K562 (cell line): ENCODE measurements at regions not wholly inside any gene's neighbourhood (a gene's known extent, or its start where the extent isn't known, plus 50 kb on each side); places are given as distances from the start of the nearest gene placed in this dataset.

Experiments
- ATAC-seq: fragments of 200-7000 bp; cut with Tn5 transposase; 3 replicates; pipeline ENCODE4 v1.9.1; 2020; ENCODE audit warnings: moderate library complexity
- BruUV-seq: library from RNA; stranded (reverse); fragments of 400-500 nt; replicated peaks from 2 replicates; lab custom pipeline; 2021; lab: Mats Ljungman, UMichigan
- CTCF ChIA-PET: fragments of 300-600 bp; formaldehyde crosslinking; extraction: SDS; loops from one replicate; lab custom pipeline; 2021; ENCODE audit warnings: low intra/inter-chr PET ratio; lab: Yijun Ruan, JAX
- POLR2A ChIA-PET: fragments of 300-600, 350-650 bp; sonication (Branson Sonifier 250); formaldehyde crosslinking; extraction: SDS; loops from one replicate; lab custom pipeline; 2021; ENCODE audit warnings: antibody characterized with exemption, inconsistent platforms; lab: Yijun Ruan, JAX
- DNase-seq, 4 experiments: peaks; one replicate each; pipeline versions ENCODE4 v3.0.0 to v3.0.0-alpha.2; 2011 to 2018; ENCODE audit warnings: low spot score in 3 of 4, mixed read lengths in 3 of 4; ENCODE audit errors: extremely low read depth in 1 of 4
- FAIRE-seq: peaks from 2 replicates; lab custom pipeline; 2011; peaks lifted over from hg19 to GRCh38; lab: Jason Lieb, UNC
- H2AFZ ChIP-seq: 2 replicates; pipeline ENCODE4 v1.6.0; 2011; ENCODE audit warnings: low read depth, low read length, control low read depth, inconsistent platforms
- H3K27ac ChIP-seq: fragments of 200-600 bp; 3 replicates; pipeline ENCODE4 v1.8.0; 2011; ENCODE audit warnings: low read depth, mild to moderate bottlenecking, control low read depth, inconsistent platforms, low read length, moderate library complexity, mixed read lengths; ENCODE audit errors: extremely low read depth
- H3K27me3 ChIP-seq, 2 experiments: fragments of 300-600 bp in 1 of 2; 2 replicates in 1 of 2; 3 replicates in 1 of 2; pipeline versions ENCODE4 v1.6.0 to v1.8.0; 2011; ENCODE audit warnings: inconsistent platforms in 2 of 2, low read length in 2 of 2, mild to moderate bottlenecking in 1 of 2, mixed read lengths in 1 of 2, moderate library complexity in 1 of 2; ENCODE audit not compliant: control insufficient read depth in 2 of 2, insufficient read depth in 2 of 2
- H3K36me3 ChIP-seq: fragments of 300-600 bp; 3 replicates; pipeline ENCODE4 v1.8.0; 2011; ENCODE audit warnings: mild to moderate bottlenecking, low read length, inconsistent platforms; ENCODE audit not compliant: control insufficient read depth, insufficient read depth
- H3K4me1 ChIP-seq, 2 experiments: fragments of 200-600 bp in 1 of 2; replicated peaks in 1 of 2; 2 replicates in 1 of 2; 3 replicates in 1 of 2; pipeline versions ENCODE4 v1.5.1 to v1.8.0; 2011; ENCODE audit warnings: inconsistent platforms in 2 of 2, low read length in 2 of 2, mild to moderate bottlenecking in 1 of 2, mixed read lengths in 1 of 2, moderate library complexity in 1 of 2; ENCODE audit not compliant: control insufficient read depth in 2 of 2, insufficient read depth in 2 of 2
- H3K4me2 ChIP-seq: 2 replicates; pipeline ENCODE4 v1.6.1; 2011; ENCODE audit warnings: low read length, control low read depth, inconsistent platforms, mixed read lengths; ENCODE audit not compliant: insufficient read depth
- H3K4me3 ChIP-seq: fragments of 200-600 bp; sonication (generic), shearing (Covaris generic); 2 replicates; pipeline ENCODE4 v1.5.1; 2016; ENCODE audit warnings: control low read depth, inconsistent platforms
- H3K79me2 ChIP-seq: fragments of 200-600 bp; 3 replicates; pipeline ENCODE4 v1.8.0; 2011; ENCODE audit warnings: low read length, inconsistent platforms; ENCODE audit not compliant: control insufficient read depth, insufficient read depth
- H3K9ac ChIP-seq, 2 experiments: 2 replicates each; pipeline versions ENCODE4 v1.6.0 to v1.6.1; 2011; ENCODE audit warnings: low read depth in 2 of 2, low read length in 2 of 2, control low read depth in 1 of 2, inconsistent platforms in 1 of 2, mild to moderate bottlenecking in 1 of 2, mixed read lengths in 1 of 2; ENCODE audit not compliant: insufficient read depth in 1 of 2
- H3K9me1 ChIP-seq: one replicate; pipeline ENCODE4 v1.6.0; 2011; ENCODE audit warnings: inconsistent platforms, mild to moderate bottlenecking, low read length, moderate library complexity; ENCODE audit not compliant: control insufficient read depth, insufficient read depth
- H3K9me3 ChIP-seq: replicated peaks from 2 replicates; pipeline ENCODE4 v1.5.1; 2011; ENCODE audit warnings: low read depth, low read length, inconsistent platforms; ENCODE audit not compliant: control insufficient read depth, insufficient read depth
- H4K20me1 ChIP-seq: replicated peaks from 2 replicates; pipeline ENCODE4 v1.6.1; 2011; ENCODE audit warnings: low read length, inconsistent platforms, mixed read lengths; ENCODE audit not compliant: control insufficient read depth, insufficient read depth
- FOS ChIP-seq: IDR thresholded peaks from 3 replicates; pipeline ENCODE4 v1.6.1; 2011; ENCODE audit not compliant: insufficient read length; ENCODE audit errors: extremely low read depth
- GTF2F1 ChIP-seq: IDR thresholded peaks from 2 replicates; pipeline ENCODE4 v1.6.1; 2011; ENCODE audit warnings: low read depth, low read length, improper control_type of control experiment
- KHSRP ChIP-seq: fragments of 450-650 bp; IDR thresholded peaks from 2 replicates; pipeline ENCODE4 v1.6.1; 2017
- NR1H2 ChIP-seq: sonication (generic); formaldehyde crosslinking; IDR thresholded peaks from 2 replicates; pipeline ENCODE4 v1.4.0; 2020; ENCODE audit warnings: mild to moderate bottlenecking, missing genetic modification reagents
- POLR2B ChIP-seq: fragments of 450-650 bp; IDR thresholded peaks from 2 replicates; pipeline ENCODE4 v1.6.1; 2018; ENCODE audit warnings: low read depth; ENCODE audit not compliant: partially characterized antibody
- ZNF239 ChIP-seq: fragments of 250-450 bp; sonication (Bioruptor Pico); IDR thresholded peaks from 2 replicates; pipeline ENCODE4 v1.4.0; 2020; ENCODE audit warnings: mild to moderate bottlenecking
- ZNF3 ChIP-seq: fragments of 250-450 bp; sonication (Bioruptor Pico); IDR thresholded peaks from 2 replicates; pipeline ENCODE4 v1.5.0; 2021; ENCODE audit warnings: mild to moderate bottlenecking, moderate library complexity
- ZNF699 ChIP-seq: fragments of 250-450 bp; sonication (Bioruptor Pico); IDR thresholded peaks from 2 replicates; pipeline ENCODE4 v1.8.0; 2021; ENCODE audit warnings: mild to moderate bottlenecking, moderate library complexity; ENCODE audit not compliant: insufficient replicate concordance
- WGBS: fragments of 100-300 bp; shearing (Covaris generic); methylation state at CpG from one replicate; pipeline ENCODE4 v1.1.6; 2016; ENCODE audit warnings: low coverage, mixed read lengths; ENCODE audit not compliant: insufficient coverage; ENCODE audit errors: missing lambda C conversion rate; 5-methylcytosine and 5-hydroxymethylcytosine counted together
- in situ Hi-C: fragments of 300-500 bp; cut with MboI; formaldehyde crosslinking; loops from 4 replicates; pipeline ENCODE4 v1.15.0; 2018; ENCODE audit warnings: inconsistent platforms, mixed read lengths
- intact Hi-C: fragments of 100-400 bp; cut with micrococcal nuclease; formaldehyde crosslinking; loops from 2 replicates; pipeline ENCODE4 v1.14.2; 2022
- TF ChIP-seq, protein P1 (sequence below): sonication (generic); formaldehyde crosslinking; IDR thresholded peaks from 2 replicates; pipeline ENCODE4 v1.8.0; 2022; ENCODE audit warnings: mild to moderate bottlenecking, missing genetic modification reagents
- TF ChIP-seq, protein P2 (sequence below), 2 experiments: IDR thresholded peaks; 2 replicates each; pipeline ENCODE4 v1.6.1; 2011; ENCODE audit warnings: borderline replicate concordance in 1 of 2, control low read depth in 1 of 2, low read depth in 1 of 2, low read length in 1 of 2, mild to moderate bottlenecking in 1 of 2, mixed read lengths in 1 of 2, moderate library complexity in 1 of 2; ENCODE audit not compliant: insufficient read depth in 1 of 2, insufficient read length in 1 of 2, poor library complexity in 1 of 2, severe bottlenecking in 1 of 2; ENCODE audit errors: extremely low read depth in 1 of 2

DNA sequence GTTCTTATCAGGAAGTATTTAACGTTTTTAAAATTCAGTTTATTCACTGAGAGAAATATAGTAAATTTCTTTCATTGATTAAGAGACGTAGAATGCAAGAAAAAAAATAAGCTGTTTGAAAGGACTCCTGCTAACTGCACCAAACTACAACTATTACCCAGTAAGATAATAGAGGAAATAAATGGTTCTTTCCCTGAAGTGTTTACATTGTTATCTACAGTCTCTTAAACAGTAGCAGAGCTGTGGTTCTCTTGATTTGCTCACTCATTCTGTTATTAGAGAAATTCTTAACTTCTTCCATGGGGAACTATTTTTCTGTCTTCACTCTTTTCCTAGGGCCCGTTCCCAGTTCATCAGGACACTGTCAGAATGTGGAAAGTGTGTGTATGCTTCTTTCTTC, 973.0 kb downstream of the KCNJ2 start (continued):
- no peak for TF ChIP-seq GTF2F1
- TF ChIP-seq NR1H2 (CRISPR knock-in tag): no peak
- no peak for TF ChIP-seq ZNF3 (CRISPR knock-in tag)

DNA sequence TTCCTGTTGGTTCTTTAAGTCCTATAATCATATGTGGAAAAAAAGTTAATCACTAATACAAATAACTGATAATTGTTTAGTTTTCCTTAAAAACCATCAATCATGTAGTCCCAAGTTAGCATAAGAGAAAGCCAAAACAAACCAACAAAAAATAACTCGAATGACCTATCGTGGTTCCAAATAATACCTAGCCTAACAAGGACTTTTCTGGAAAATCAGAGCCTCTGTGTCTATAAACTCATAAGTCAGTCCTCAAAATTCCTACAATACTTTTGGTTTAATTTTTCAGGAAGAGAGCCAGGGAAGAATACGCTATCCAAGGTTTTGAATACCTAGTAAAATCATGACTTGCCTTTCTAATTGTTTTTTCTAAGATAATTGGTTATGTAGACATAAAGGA, 975.3 kb upstream of the SOX9 start:
- DNase-seq (no peak), ATAC-seq (no peak), FAIRE-seq (no peak)
- no peak overlapping the region for H2AFZ ChIP-seq
- POLR2A ChIA-PET: no interaction called here
- no peaks in the 10 kb centered on the region for H3K27me3 ChIP-seq
- in situ Hi-C loops (no loop called here), intact Hi-C loops (no loop called here)
- H4K20me1 ChIP-seq: no peaks in the 10 kb centered on the region
- no peak overlapping the region for H3K9ac ChIP-seq
- H3K4me1 ChIP-seq: no peaks in the 10 kb centered on the region
- no peak overlapping the region for H3K4me2 ChIP-seq
- no peaks in the 10 kb centered on the region for H3K36me3 ChIP-seq
- CTCF ChIA-PET: no interaction called here
- TF ChIP-seq ZNF699 (CRISPR knock-in tag) (no peak), POLR2B (no peak), ZNF239 (no peak), FOS (no peak), KHSRP (no peak)
- TF ChIP-seq, protein P1, sequence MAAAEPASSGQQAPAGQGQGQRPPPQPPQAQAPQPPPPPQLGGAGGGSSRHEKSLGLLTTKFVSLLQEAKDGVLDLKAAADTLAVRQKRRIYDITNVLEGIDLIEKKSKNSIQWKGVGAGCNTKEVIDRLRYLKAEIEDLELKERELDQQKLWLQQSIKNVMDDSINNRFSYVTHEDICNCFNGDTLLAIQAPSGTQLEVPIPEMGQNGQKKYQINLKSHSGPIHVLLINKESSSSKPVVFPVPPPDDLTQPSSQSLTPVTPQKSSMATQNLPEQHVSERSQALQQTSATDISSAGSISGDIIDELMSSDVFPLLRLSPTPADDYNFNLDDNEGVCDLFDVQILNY (CRISPR knock-in tag): no peak
- TF ChIP-seq, protein P2, sequence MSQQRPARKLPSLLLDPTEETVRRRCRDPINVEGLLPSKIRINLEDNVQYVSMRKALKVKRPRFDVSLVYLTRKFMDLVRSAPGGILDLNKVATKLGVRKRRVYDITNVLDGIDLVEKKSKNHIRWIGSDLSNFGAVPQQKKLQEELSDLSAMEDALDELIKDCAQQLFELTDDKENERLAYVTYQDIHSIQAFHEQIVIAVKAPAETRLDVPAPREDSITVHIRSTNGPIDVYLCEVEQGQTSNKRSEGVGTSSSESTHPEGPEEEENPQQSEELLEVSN (IDR thresholded peaks at IDR 0.05; ENCODE audit: borderline replicate concordance in 1 of 2, extremely low read depth in 1 of 2, insufficient read depth in 1 of 2, insufficient read length in 1 of 2, low read depth in 1 of 2, low read length in 1 of 2, poor library complexity in 1 of 2, severe bottlenecking in 1 of 2): no peak
- H3K4me3 ChIP-seq: no peak overlapping the region
- no peaks in the 10 kb centered on the region for H3K79me2 ChIP-seq
- H3K9me1 ChIP-seq: no peaks in the 10 kb centered on the region
- no TSS peak for BruUV-seq
- 3% methylated on average over 3 of the region's 3 CpGs for WGBS
- no peak overlapping the region for H3K27ac ChIP-seq
- no peaks in the 10 kb centered on the region; the same call in 1 of the 2 replicates for H3K9me3 ChIP-seq
